Panc1 (cell line): ENCODE measurements at regions not wholly inside any gene's neighbourhood (a gene's known extent, or its start where the extent isn't known, plus 50 kb on each side); places are given as distances from the start of the nearest gene placed in this dataset.

Experiments used
- CTCF ChIP-seq: fragments of 450-650 bp; IDR thresholded peaks from 2 replicates; pipeline ENCODE4 v1.5.1; 2017; ENCODE audit warnings: mild to moderate bottlenecking
- POLR2AphosphoS5 ChIP-seq: IDR thresholded peaks from 2 replicates; pipeline ENCODE4 v1.6.1; 2012; ENCODE audit warnings: mild to moderate bottlenecking, low read depth, low read length, moderate library complexity

GRCh38 chr6:54624779-54625178 is 221.8 kb upstream of the FAM83B start:
- TF ChIP-seq CTCF (no peak), POLR2AphosphoS5 (no peak)
